Activated B cell treated with CpG ODN at 0.5 μM for 24 hours (primary cell): ENCODE measurements at regions not wholly inside any gene's neighbourhood (a gene's known extent, or its start where the extent isn't known, plus 50 kb on each side); places are given as distances from the start of the nearest gene placed in this dataset.

Source experiments
- ATAC-seq: fragments of 200-7000 bp; cut with Tn5 transposase; one replicate; pipeline ENCODE4 v1.10.0; 2021; ENCODE audit warnings: low read depth, mild to moderate bottlenecking, moderate library complexity
- CTCF ChIA-PET: fragments of 350-600 bp; sonication (Branson Sonifier 250); formaldehyde crosslinking; loops from one replicate; lab custom pipeline; 2021; ENCODE audit warnings: antibody characterized with exemption; lab: Charles Lee
- POLR2A ChIA-PET: fragments of 350-600 bp; sonication (Branson Sonifier 250); formaldehyde crosslinking; loops from one replicate; lab custom pipeline; 2021; ENCODE audit warnings: antibody characterized with exemption; lab: Charles Lee
- DNase-seq: peaks from one replicate; pipeline ENCODE4 v3.0.0; 2022
- H3K27ac Mint-ChIP-seq: one replicate; pipeline ENCODE4 v1.8.0; 2020; ENCODE audit warnings: mixed read lengths
- H3K27me3 Mint-ChIP-seq: one replicate; pipeline ENCODE4 v1.8.0; 2021; ENCODE audit warnings: mixed read lengths
- H3K36me3 Mint-ChIP-seq: one replicate; pipeline ENCODE4 v1.8.0; 2021; ENCODE audit warnings: low read depth, mixed read lengths
- H3K4me1 Mint-ChIP-seq: one replicate; pipeline ENCODE4 v1.8.0; 2021; ENCODE audit warnings: mixed read lengths
- H3K4me3 Mint-ChIP-seq: one replicate; pipeline ENCODE4 v1.8.0; 2020; ENCODE audit warnings: mild to moderate bottlenecking, mixed read lengths
- H3K9me3 Mint-ChIP-seq: one replicate; pipeline ENCODE4 v1.8.0; 2020; ENCODE audit warnings: mixed read lengths
- CTCF ChIP-seq: fragments of 200-600 bp; IDR thresholded peaks from one replicate; pipeline ENCODE4 v1.8.0; 2022; ENCODE audit warnings: antibody characterized with exemption, mild to moderate bottlenecking
- intact Hi-C: fragments of 100-400 bp; cut with micrococcal nuclease; formaldehyde crosslinking; loops from one replicate; pipeline ENCODE4 v1.15.1; 2024

- no peaks in the 10 kb centered on the region for H3K36me3 Mint-ChIP-seq
- intact Hi-C loops, result no loop called here
- DNase-seq, result no peak
- peaks cover 4% of the 10 kb centered on the region for H3K4me1 Mint-ChIP-seq
- H3K4me3 Mint-ChIP-seq, result no peak overlapping the region
- CTCF ChIA-PET, result no interaction called here
- POLR2A ChIA-PET, result no interaction called here
- no peak for TF ChIP-seq CTCF
- H3K27ac Mint-ChIP-seq, result no peak overlapping the region
- no peak for ATAC-seq
- H3K27me3 Mint-ChIP-seq, result peaks cover 3% of the 10 kb centered on the region
- H3K9me3 Mint-ChIP-seq, result no peaks in the 10 kb centered on the region
Observed at GRCh38 chr1:31497601-31498000, 78.7 kb upstream of the TINAGL1 start.

GRCh38 chr1:31498376-31499040, 77.8 kb upstream of the TINAGL1 start:
- Mint-ChIP-seq H3K36me3 (no peaks in the 10 kb centered on the region), H3K4me1 (peaks cover 3% of the 10 kb centered on the region), H3K4me3 (no peak overlapping the region), H3K27me3 (peaks cover 6% of the 10 kb centered on the region), H3K27ac (no peak overlapping the region), H3K9me3 (no peaks in the 10 kb centered on the region)
- no peak for TF ChIP-seq CTCF
- DNase-seq (no peak), ATAC-seq (no peak)
- CTCF ChIA-PET, result no interaction called here
- intact Hi-C loops, result no loop called here
- POLR2A ChIA-PET, result no interaction called here

- intact Hi-C loops, result no loop called here
- DNase-seq, result no peak
- ATAC-seq, result no peak
- Mint-ChIP-seq H3K4me1 (peaks cover 10% of the 10 kb centered on the region), H3K27ac (no peak overlapping the region), H3K36me3 (no peaks in the 10 kb centered on the region), H3K27me3 (peaks cover 6% of the 10 kb centered on the region), H3K9me3 (no peaks in the 10 kb centered on the region), H3K4me3 (no peak overlapping the region)
- CTCF ChIA-PET, result no interaction called here
- TF ChIP-seq CTCF, result no peak
- POLR2A ChIA-PET, result interaction anchor here (0.6 kb wide), 1 partner anchor 360 kb away, joined by 3 read pairs; no protein-coding TSS in a partner anchor
Observed at GRCh38 chr1:31501505-31501904, 74.8 kb upstream of the TINAGL1 start.

GRCh38 chr1:31502253-31502652, 74.1 kb upstream of the TINAGL1 start:
- TF ChIP-seq CTCF, result no peak
- DNase-seq (no peak), ATAC-seq (no peak)
- Mint-ChIP-seq H3K36me3 (no peaks in the 10 kb centered on the region), H3K4me1 (peaks cover 10% of the 10 kb centered on the region), H3K27me3 (peaks cover 6% of the 10 kb centered on the region), H3K9me3 (no peaks in the 10 kb centered on the region), H3K4me3 (no peak overlapping the region), H3K27ac (no peak overlapping the region)
- ChIA-PET CTCF (no interaction called here), POLR2A (no interaction called here)
- intact Hi-C loops, result no loop called here

GRCh38 chr1:31502926-31503511, 73.3 kb upstream of the TINAGL1 start:
- peaks cover 11% of the 10 kb centered on the region for H3K4me1 Mint-ChIP-seq
- intact Hi-C loops, result no loop called here
- DNase-seq (no peak), ATAC-seq (no peak)
- H3K27ac Mint-ChIP-seq, result no peak overlapping the region
- no peaks in the 10 kb centered on the region for H3K9me3 Mint-ChIP-seq
- ChIA-PET CTCF (no interaction called here), POLR2A (no interaction called here)
- H3K27me3 Mint-ChIP-seq, result peaks cover 6% of the 10 kb centered on the region
- H3K4me3 Mint-ChIP-seq, result no peak overlapping the region
- no peaks in the 10 kb centered on the region for H3K36me3 Mint-ChIP-seq
- TF ChIP-seq CTCF, result no peak
